ENCODE measurements at regions not wholly inside any gene's neighbourhood (a gene's known extent, or its start where the extent isn't known, plus 50 kb on each side); places are given as distances from the start of the nearest gene placed in this dataset.

DNA sequence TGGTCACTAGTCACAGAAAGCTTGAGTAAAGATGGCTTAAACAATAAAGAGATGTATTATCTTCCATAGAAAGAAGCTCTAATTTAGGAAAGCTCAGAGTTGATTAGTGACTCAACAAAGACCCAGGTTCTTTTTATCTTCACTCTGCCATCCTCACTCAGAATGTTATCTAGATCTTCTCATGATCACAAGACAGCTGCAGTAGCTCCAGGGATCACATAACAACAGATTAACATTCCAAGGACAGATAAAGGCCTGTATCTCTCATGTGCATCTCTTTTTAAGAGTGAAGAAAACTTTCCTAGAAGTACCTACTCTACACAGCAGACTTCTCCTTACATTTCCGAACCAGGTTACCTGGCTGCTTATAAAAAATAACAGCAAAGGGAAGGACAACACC, 368.7 kb upstream of the PROX1 start:
- Histone ChIP-seq H3K4me2 (ENCODE audit: insufficient read depth, low read length) (no peak overlapping the region), H3K27ac (ENCODE audit: low read depth, low read length) (no peak overlapping the region), H3K4me3 (ENCODE audit: insufficient read depth, low read length) (no peak overlapping the region), H3K9me3 (ENCODE audit: low read depth, low read length) (no peaks in the 10 kb centered on the region), H3K79me2 (ENCODE audit: insufficient read depth, low read length) (no peaks in the 10 kb centered on the region), H2AFZ (ENCODE audit: low read length) (no peak overlapping the region), H3K36me3 (ENCODE audit: insufficient read depth, low read length) (no peaks in the 10 kb centered on the region), H3K27me3 (ENCODE audit: insufficient read depth, low read length) (no peaks in the 10 kb centered on the region), H3K4me1 (ENCODE audit: insufficient read depth, low read length) (no peaks in the 10 kb centered on the region), H4K20me1 (ENCODE audit: insufficient read depth, low read length) (no peaks in the 10 kb centered on the region)
- DNase-seq (ENCODE audit: insufficient read length, low spot score, missing footprints) = no peak
- TF ChIP-seq, protein P1, sequence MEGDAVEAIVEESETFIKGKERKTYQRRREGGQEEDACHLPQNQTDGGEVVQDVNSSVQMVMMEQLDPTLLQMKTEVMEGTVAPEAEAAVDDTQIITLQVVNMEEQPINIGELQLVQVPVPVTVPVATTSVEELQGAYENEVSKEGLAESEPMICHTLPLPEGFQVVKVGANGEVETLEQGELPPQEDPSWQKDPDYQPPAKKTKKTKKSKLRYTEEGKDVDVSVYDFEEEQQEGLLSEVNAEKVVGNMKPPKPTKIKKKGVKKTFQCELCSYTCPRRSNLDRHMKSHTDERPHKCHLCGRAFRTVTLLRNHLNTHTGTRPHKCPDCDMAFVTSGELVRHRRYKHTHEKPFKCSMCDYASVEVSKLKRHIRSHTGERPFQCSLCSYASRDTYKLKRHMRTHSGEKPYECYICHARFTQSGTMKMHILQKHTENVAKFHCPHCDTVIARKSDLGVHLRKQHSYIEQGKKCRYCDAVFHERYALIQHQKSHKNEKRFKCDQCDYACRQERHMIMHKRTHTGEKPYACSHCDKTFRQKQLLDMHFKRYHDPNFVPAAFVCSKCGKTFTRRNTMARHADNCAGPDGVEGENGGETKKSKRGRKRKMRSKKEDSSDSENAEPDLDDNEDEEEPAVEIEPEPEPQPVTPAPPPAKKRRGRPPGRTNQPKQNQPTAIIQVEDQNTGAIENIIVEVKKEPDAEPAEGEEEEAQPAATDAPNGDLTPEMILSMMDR (IDR thresholded peaks at IDR 0.05; ENCODE audit: extremely low read depth, low read depth, low read length) = no peak

DNA sequence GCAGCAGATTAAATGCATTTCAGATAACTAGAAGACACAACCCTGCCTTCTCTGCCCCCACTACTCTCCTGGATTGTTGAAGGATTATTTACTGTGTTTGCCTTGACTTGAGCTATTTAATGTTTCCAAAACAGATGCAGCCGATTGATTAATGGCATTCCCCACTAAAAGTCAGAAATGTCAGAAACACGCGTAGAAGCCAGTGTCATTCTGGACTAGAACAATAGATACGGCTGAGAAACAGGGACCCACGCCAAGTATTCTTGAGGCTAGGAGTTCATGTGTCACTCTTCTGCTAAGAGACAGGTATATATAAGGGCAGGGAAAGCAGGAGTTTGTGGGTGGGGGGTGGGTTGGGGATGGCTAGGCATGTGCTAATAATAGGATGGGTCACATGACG, 366.7 kb upstream of the PROX1 start:
- Histone ChIP-seq H2AFZ (ENCODE audit: low read length) (no peak overlapping the region), H3K79me2 (ENCODE audit: insufficient read depth, low read length) (no peaks in the 10 kb centered on the region), H3K4me3 (ENCODE audit: insufficient read depth, low read length) (no peak overlapping the region), H4K20me1 (ENCODE audit: insufficient read depth, low read length) (no peaks in the 10 kb centered on the region), H3K4me1 (ENCODE audit: insufficient read depth, low read length) (no peaks in the 10 kb centered on the region), H3K4me2 (ENCODE audit: insufficient read depth, low read length) (no peak overlapping the region), H3K9me3 (ENCODE audit: low read depth, low read length) (no peaks in the 10 kb centered on the region), H3K27me3 (ENCODE audit: insufficient read depth, low read length) (no peaks in the 10 kb centered on the region), H3K36me3 (ENCODE audit: insufficient read depth, low read length) (no peaks in the 10 kb centered on the region), H3K27ac (ENCODE audit: low read depth, low read length) (no peak overlapping the region)
- DNase-seq (ENCODE audit: insufficient read length, low spot score, missing footprints) = no peak
- TF ChIP-seq, protein P1 (IDR thresholded peaks at IDR 0.05; ENCODE audit: extremely low read depth, low read depth, low read length) = no peak

DNA sequence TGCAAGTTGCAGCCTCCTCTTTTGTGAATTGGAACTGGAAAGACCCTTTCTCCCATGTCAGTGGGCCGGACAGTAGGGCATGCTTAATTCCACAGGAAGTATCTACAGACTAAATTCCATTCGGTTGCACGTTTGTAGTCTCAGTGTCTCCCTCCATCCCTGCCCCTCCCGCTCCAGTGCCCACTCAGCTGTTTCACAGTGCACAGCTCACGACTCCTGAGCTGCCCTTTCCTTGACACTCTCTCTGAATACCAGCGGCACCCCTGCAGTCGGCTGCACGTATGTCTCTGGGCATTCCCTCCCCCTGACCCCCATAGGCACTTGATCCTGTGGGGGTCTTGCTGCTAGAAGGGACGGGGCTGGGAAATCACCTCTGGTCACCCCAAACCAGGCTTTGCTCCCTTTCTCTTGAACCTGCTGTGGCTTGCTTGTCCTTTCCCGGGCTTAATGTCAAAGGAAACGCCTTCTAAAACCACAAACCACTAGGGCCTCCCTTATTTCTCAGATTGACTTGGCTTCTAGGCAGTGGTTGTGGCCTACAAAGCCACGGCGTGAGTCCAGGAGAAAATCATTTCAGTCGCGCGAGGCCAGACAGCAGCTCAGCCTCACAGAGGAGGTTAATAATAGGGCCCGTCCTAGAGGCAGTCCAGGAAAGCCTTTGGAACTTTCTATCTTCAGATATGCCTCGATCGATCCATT, 365.3 kb upstream of the PROX1 start:
- H4K20me1 ChIP-seq (ENCODE audit: insufficient read depth, low read length) = no peaks in the 10 kb centered on the region
- H3K36me3 ChIP-seq (ENCODE audit: insufficient read depth, low read length) = no peaks in the 10 kb centered on the region
- no peaks in the 10 kb centered on the region for H3K4me1 ChIP-seq (ENCODE audit: insufficient read depth, low read length)
- peak; percentile 14 for DNase-seq (ENCODE audit: insufficient read length, low spot score, missing footprints)
- H3K4me2 ChIP-seq (ENCODE audit: insufficient read depth, low read length) = no peak overlapping the region
- TF ChIP-seq, protein P1 (IDR thresholded peaks at IDR 0.05; ENCODE audit: extremely low read depth, low read depth, low read length) = no peak
- H3K27ac ChIP-seq (ENCODE audit: low read depth, low read length) = no peak overlapping the region
- H2AFZ ChIP-seq (ENCODE audit: low read length) = no peak overlapping the region
- no peaks in the 10 kb centered on the region for H3K79me2 ChIP-seq (ENCODE audit: insufficient read depth, low read length)
- H3K4me3 ChIP-seq (ENCODE audit: insufficient read depth, low read length) = no peak overlapping the region
- no peaks in the 10 kb centered on the region for H3K27me3 ChIP-seq (ENCODE audit: insufficient read depth, low read length)
- H3K9me3 ChIP-seq (ENCODE audit: low read depth, low read length) = no peaks in the 10 kb centered on the region

DNA sequence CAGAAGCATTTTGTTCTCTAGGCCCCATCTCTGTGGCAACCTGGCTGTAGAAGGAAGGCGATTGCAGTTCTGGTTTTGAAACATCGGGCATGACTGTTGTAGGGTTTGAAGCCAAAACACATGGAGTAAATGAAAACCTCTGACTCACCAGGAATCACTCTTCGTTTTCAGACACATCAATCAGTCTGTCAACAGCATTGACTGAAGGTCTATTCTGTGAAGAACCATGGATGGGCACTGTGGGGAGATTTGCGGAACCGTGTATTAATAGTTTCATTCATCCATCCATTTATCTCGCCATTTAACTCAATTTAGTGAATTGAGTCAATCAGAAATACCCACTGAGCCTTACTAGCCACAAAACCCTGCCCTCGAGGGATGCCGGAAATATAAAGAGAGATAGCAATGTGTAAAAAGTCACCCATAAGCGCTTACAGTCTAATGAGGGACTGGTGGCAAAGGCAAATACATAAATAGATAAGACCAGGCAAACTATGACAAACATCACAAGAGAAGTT, 364.6 kb upstream of the PROX1 start:
- H3K36me3 ChIP-seq (ENCODE audit: insufficient read depth, low read length) = no peaks in the 10 kb centered on the region
- TF ChIP-seq, protein P1 (IDR thresholded peaks at IDR 0.05; ENCODE audit: extremely low read depth, low read depth, low read length) = no peak
- H4K20me1 ChIP-seq (ENCODE audit: insufficient read depth, low read length) = no peaks in the 10 kb centered on the region
- no peaks in the 10 kb centered on the region for H3K4me1 ChIP-seq (ENCODE audit: insufficient read depth, low read length)
- no peak overlapping the region for H3K27ac ChIP-seq (ENCODE audit: low read depth, low read length)
- H2AFZ ChIP-seq (ENCODE audit: low read length) = no peak overlapping the region
- no peak overlapping the region for H3K4me3 ChIP-seq (ENCODE audit: insufficient read depth, low read length)
- H3K79me2 ChIP-seq (ENCODE audit: insufficient read depth, low read length) = no peaks in the 10 kb centered on the region
- H3K9me3 ChIP-seq (ENCODE audit: low read depth, low read length) = no peaks in the 10 kb centered on the region
- no peaks in the 10 kb centered on the region for H3K27me3 ChIP-seq (ENCODE audit: insufficient read depth, low read length)
- H3K4me2 ChIP-seq (ENCODE audit: insufficient read depth, low read length) = no peak overlapping the region
- no peak for DNase-seq (ENCODE audit: insufficient read length, low spot score, missing footprints)
